ENCODE measurements at regions not wholly inside any gene's neighbourhood (a gene's known extent, or its start where the extent isn't known, plus 50 kb on each side); places are given as distances from the start of the nearest gene placed in this dataset.

DNA sequence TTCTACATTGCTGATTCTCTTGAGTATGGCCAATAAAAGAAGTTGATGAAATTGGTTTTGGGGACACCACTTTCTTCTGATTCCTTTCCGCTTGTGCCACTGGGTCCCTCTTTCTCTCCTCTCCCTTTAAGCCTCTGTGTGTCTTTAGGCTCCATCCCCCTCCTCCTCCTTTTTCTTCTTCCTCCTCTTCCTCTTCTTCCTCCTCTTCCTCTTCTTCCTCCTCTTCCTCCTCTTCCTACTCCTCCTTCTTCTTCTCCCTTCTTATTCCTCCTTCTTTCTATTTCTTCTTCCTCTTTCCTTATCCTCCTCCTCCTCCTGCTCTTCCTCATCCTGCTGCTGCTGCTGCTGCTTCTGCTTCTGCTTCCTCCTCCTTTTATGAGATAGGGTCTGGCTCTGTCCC, 93.7 kb downstream of the CHD9NB start:
- no peaks in the 10 kb centered on the region for H3K27me3 ChIP-seq
- H3K4me3 ChIP-seq (replicated peaks in 1 of 3): no peak overlapping the region
- TF ChIP-seq, protein P1, sequence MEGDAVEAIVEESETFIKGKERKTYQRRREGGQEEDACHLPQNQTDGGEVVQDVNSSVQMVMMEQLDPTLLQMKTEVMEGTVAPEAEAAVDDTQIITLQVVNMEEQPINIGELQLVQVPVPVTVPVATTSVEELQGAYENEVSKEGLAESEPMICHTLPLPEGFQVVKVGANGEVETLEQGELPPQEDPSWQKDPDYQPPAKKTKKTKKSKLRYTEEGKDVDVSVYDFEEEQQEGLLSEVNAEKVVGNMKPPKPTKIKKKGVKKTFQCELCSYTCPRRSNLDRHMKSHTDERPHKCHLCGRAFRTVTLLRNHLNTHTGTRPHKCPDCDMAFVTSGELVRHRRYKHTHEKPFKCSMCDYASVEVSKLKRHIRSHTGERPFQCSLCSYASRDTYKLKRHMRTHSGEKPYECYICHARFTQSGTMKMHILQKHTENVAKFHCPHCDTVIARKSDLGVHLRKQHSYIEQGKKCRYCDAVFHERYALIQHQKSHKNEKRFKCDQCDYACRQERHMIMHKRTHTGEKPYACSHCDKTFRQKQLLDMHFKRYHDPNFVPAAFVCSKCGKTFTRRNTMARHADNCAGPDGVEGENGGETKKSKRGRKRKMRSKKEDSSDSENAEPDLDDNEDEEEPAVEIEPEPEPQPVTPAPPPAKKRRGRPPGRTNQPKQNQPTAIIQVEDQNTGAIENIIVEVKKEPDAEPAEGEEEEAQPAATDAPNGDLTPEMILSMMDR (IDR thresholded peaks at IDR 0.05): no peak
- TF ChIP-seq POLR2A (IDR thresholded peaks at IDR 0.05): no peak
- H3K36me3 ChIP-seq: no peaks in the 10 kb centered on the region
- DNase-seq: no peak
- no peak overlapping the region for H3K27ac ChIP-seq
- intact Hi-C loops (cut with DNase I): no loop called here
- H3K4me1 ChIP-seq: no peaks in the 10 kb centered on the region
- no peaks in the 10 kb centered on the region for H3K9me3 ChIP-seq
- WGBS, 2 donors: 93 to 100% methylated on average over 1 of the region's 1 CpG

DNA sequence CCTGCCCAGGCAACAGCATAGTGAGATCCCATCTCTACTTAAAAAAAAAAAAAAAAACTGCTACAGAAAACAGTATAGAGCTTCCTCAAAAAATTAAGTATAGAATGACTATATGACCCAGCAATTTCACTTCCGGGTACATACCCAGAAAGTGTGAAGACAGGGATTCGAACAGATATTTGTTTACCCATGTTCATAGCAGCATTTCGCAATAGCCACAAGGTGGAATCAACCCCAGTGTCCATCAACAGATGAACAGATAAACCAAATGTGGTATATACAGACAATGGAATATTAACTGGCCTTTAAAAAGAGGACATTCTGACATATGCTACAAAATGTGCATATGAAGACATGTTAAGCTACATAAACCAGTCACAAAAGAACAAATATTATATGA, 95.5 kb downstream of the CHD9NB start:
- Histone ChIP-seq H3K27me3 (no peaks in the 10 kb centered on the region), H3K4me1 (no peaks in the 10 kb centered on the region), H3K9me3 (no peaks in the 10 kb centered on the region), H3K27ac (no peak overlapping the region), H3K4me3 (replicated peaks in 1 of 3) (no peak overlapping the region), H3K36me3 (no peaks in the 10 kb centered on the region)
- 92 to 93% methylated on average over 3 of the region's 3 CpGs for WGBS, 2 donors
- TF ChIP-seq, protein P1 (IDR thresholded peaks at IDR 0.05): no peak
- no peak for TF ChIP-seq POLR2A (IDR thresholded peaks at IDR 0.05)
- intact Hi-C loops (cut with DNase I): no loop called here
- no peak for DNase-seq

GRCh38 chr16:52956044-52956443, 96.7 kb downstream of the CHD9NB start:
- intact Hi-C loops (cut with DNase I): no loop called here
- TF ChIP-seq, protein P1 (IDR thresholded peaks at IDR 0.05): no peak
- no peak for TF ChIP-seq POLR2A (IDR thresholded peaks at IDR 0.05)
- no peaks in the 10 kb centered on the region for H3K9me3 ChIP-seq
- no peak overlapping the region for H3K4me3 ChIP-seq (replicated peaks in 1 of 3)
- no peak overlapping the region for H3K27ac ChIP-seq
- H3K27me3 ChIP-seq: no peaks in the 10 kb centered on the region
- DNase-seq: no peak
- H3K4me1 ChIP-seq: no peaks in the 10 kb centered on the region
- H3K36me3 ChIP-seq: no peaks in the 10 kb centered on the region
- 96% methylated on average over 1 of the region's 1 CpG for WGBS, 2 donors

DNA sequence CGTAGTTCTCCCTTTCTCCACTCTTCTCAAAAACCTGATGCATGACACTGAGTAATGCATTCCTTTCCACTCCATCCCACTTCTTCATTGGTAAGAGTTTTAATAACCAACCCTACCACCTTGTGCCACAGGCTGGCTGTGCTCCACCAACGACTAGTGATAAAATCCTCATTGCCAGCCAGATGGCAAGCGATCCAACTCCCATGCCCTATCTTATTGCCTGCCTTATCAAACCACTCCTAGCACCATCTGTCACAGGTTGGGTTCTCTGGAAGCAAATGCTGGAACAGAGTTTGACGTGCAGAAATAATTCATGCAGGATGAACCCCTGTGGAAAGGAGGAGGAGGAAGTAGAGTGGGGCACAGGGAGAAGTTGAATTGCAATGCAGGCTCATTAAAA, 99.5 kb downstream of the CHD9NB start:
- Histone ChIP-seq H3K36me3 (no peaks in the 10 kb centered on the region), H3K9me3 (no peaks in the 10 kb centered on the region), H3K4me1 (no peaks in the 10 kb centered on the region), H3K4me3 (replicated peaks in 1 of 3) (no peak overlapping the region), H3K27me3 (no peaks in the 10 kb centered on the region), H3K27ac (no peak overlapping the region)
- 70 to 83% methylated on average over 4 of the region's 4 CpGs for WGBS, 2 donors
- TF ChIP-seq, protein P1 (IDR thresholded peaks at IDR 0.05): no peak
- no peak for TF ChIP-seq POLR2A (IDR thresholded peaks at IDR 0.05)
- intact Hi-C loops (cut with DNase I): no loop called here
- DNase-seq: no peak

DNA sequence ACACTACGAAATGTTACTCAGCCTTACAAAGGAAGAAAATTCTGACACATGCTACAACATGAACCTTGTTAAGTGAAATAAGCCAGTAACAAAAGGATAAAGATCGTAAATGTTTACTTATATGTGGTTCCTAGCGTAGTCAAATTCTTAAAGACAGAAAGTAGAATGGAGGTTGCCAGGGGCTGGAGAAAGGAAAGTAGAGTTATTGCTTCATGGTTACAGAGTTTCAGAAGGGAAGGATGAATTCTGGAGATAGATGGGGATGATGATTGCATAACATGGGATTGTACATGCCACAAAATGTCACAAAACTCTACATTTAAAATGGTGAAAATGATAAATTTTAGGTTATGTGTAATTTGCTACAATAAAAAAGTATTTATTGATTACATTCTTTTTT, 103.8 kb downstream of the CHD9NB start:
- Histone ChIP-seq H3K27ac (no peak overlapping the region), H3K4me1 (no peaks in the 10 kb centered on the region), H3K27me3 (no peaks in the 10 kb centered on the region), H3K36me3 (no peaks in the 10 kb centered on the region), H3K4me3 (replicated peaks in 1 of 3) (no peak overlapping the region), H3K9me3 (no peaks in the 10 kb centered on the region)
- DNase-seq: no peak
- no peak for TF ChIP-seq POLR2A (IDR thresholded peaks at IDR 0.05)
- TF ChIP-seq, protein P1 (IDR thresholded peaks at IDR 0.05): no peak
- 81 to 93% methylated on average over 3 of the region's 3 CpGs for WGBS, 2 donors
- intact Hi-C loops (cut with DNase I): no loop called here
